Sigmoid colon (tissue), 6 donors: ENCODE measurements at regions not wholly inside any gene's neighbourhood (a gene's known extent, or its start where the extent isn't known, plus 50 kb on each side); places are given as distances from the start of the nearest gene placed in this dataset.

ENCODE experiments used
- DNase-seq: peaks from one replicate; pipeline ENCODE4 v3.0.0-alpha.2; 2019
- H3K27ac ChIP-seq, 4 donors: fragments of 200-600 bp; sonication (generic); one replicate each; pipeline ENCODE4 v1.5.1; 2016 to 2019; ENCODE audit warnings: mild to moderate bottlenecking in 1 of 4
- H3K27me3 ChIP-seq, 3 donors: fragments of 200-600 bp; sonication (generic); one replicate each; pipeline ENCODE4 v1.5.1; 2019; ENCODE audit warnings: mild to moderate bottlenecking in 1 of 3
- H3K36me3 ChIP-seq, 4 donors: fragments of 200-600 bp; sonication (generic); one replicate each; pipeline ENCODE4 v1.5.1; 2016 to 2019
- H3K4me1 ChIP-seq, 4 donors: fragments of 200-600 bp; sonication (generic); one replicate each; pipeline ENCODE4 v1.5.1; 2017 to 2019
- H3K4me3 ChIP-seq, 4 donors: fragments of 200-600 bp; sonication (generic); one replicate each; pipeline ENCODE4 v1.5.1; 2017 to 2019; ENCODE audit warnings: mild to moderate bottlenecking in 2 of 4, moderate library complexity in 1 of 4
- H3K9me3 ChIP-seq, 4 donors: fragments of 200-600 bp in 3 of 4; sonication (generic) in 3 of 4; one replicate each; pipeline versions ENCODE4 v1.5.1 to v1.6.1; 2013 to 2019
- EP300 ChIP-seq, 4 donors: sonication (generic); formaldehyde crosslinking; IDR thresholded peaks; one replicate each; pipeline ENCODE4 v1.6.1; 2017; ENCODE audit warnings: antibody characterized with exemption in 4 of 4
- POLR2A ChIP-seq, 2 donors: fragments of 450-650 bp; IDR thresholded peaks; one replicate each; pipeline ENCODE4 v1.6.1; 2016; ENCODE audit warnings: antibody characterized with exemption in 2 of 2, mild to moderate bottlenecking in 2 of 2, moderate library complexity in 2 of 2
- POLR2AphosphoS5 ChIP-seq, 4 donors: sonication (generic); formaldehyde crosslinking; IDR thresholded peaks; one replicate each; pipeline ENCODE4 v1.6.1; 2017; ENCODE audit warnings: antibody characterized with exemption in 4 of 4
- WGBS, 2 donors: extraction: QIAGEN DNeasy Blood & Tissue Kit; methylation state at CpG; one replicate each; pipeline ENCODE4 v1.1.7; 2013; 5-methylcytosine and 5-hydroxymethylcytosine counted together
- intact Hi-C: fragments of 100-400 bp; cut with DNase I; formaldehyde crosslinking; loops from one replicate; pipeline ENCODE4 v1.15.1; 2023
- TF ChIP-seq, protein P1 (sequence below), 4 experiments: fragments of 450-650 bp in 3 of 4; fragments of 200-600 bp in 1 of 4; IDR thresholded peaks; one replicate each; pipeline ENCODE4 v1.5.1; 2016 to 2019; ENCODE audit warnings: antibody characterized with exemption in 4 of 4, mild to moderate bottlenecking in 3 of 4, moderate library complexity in 2 of 4
- donor health status: healthy with polysubstance abuse.
- donor health status: healthy.

DNA sequence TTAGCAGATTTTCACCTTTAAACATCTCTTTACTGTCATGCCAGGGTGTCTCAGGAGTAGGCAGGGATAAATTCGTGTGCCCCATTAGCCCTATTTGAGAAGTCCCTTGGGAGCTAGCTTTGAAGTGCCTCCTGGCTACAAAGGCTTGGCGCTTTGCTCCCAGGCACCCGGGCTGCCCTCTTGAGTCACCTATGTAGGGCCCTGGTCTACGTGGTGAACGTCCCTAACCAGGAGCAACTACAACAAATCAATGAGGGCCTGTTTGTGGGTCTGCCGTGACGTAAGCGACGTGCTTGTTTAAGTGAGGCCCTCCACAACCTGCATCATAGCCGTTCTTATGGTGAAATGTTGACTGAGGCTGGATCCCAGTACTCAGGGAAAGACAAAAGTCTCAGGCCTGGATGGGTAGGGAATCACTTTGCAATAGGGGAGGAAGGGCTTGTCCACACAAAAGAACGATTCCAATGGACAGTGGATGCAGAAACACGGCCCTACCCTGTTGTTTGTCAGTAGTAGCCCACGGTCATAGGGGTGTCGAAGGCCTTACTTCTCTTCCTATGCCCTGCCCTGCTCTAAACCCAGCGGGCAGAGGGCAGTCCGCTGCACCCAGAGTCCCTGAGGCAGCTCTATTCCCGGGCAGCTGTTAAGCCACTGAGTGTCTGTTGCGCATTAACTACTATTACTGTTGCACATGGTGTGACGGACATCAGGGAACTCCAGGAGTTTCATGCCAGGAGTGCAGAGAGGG, 93.9 kb downstream of the INHBB start:
- H3K27me3 ChIP-seq = peaks cover 10 to 45% (median 18%) of the 10 kb centered on the region in 3 donors
- peaks cover 0 to 17% (median 13%) of the 10 kb centered on the region in 4 donors for H3K4me1 ChIP-seq
- intact Hi-C loops = no loop called here
- no peaks in the 10 kb centered on the region for H3K36me3 ChIP-seq
- H3K9me3 ChIP-seq = no peaks in the 10 kb centered on the region
- no peak for TF ChIP-seq POLR2AphosphoS5 (IDR thresholded peaks at IDR 0.05)
- TF ChIP-seq POLR2A (IDR thresholded peaks at IDR 0.05) = no peak
- WGBS, 2 donors = 80 to 87% methylated on average over 19 of the region's 19 CpGs
- H3K4me3 ChIP-seq = no peak overlapping the region
- no peak overlapping the region for H3K27ac ChIP-seq
- no peak for DNase-seq

GRCh38 chr2:120440521-120441350, 94.8 kb downstream of the INHBB start:
- Histone ChIP-seq H3K27ac (no peak overlapping the region), H3K27me3 (peaks cover 10 to 45% (median 18%) of the 10 kb centered on the region in 3 donors), H3K4me3 (no peak overlapping the region), H3K9me3 (no peaks in the 10 kb centered on the region), H3K36me3 (no peaks in the 10 kb centered on the region), H3K4me1 (peaks cover 0 to 17% (median 13%) of the 10 kb centered on the region in 4 donors)
- peak; percentile 40 for DNase-seq
- WGBS, 2 donors = 77 to 89% methylated on average over 17 of the region's 17 CpGs
- intact Hi-C loops = no loop called here
- no peak for TF ChIP-seq EP300 (IDR thresholded peaks at IDR 0.05)
- TF ChIP-seq POLR2A (IDR thresholded peaks at IDR 0.05) = no peak
- TF ChIP-seq POLR2AphosphoS5 (IDR thresholded peaks at IDR 0.05) = no peak
- TF ChIP-seq, protein P1, sequence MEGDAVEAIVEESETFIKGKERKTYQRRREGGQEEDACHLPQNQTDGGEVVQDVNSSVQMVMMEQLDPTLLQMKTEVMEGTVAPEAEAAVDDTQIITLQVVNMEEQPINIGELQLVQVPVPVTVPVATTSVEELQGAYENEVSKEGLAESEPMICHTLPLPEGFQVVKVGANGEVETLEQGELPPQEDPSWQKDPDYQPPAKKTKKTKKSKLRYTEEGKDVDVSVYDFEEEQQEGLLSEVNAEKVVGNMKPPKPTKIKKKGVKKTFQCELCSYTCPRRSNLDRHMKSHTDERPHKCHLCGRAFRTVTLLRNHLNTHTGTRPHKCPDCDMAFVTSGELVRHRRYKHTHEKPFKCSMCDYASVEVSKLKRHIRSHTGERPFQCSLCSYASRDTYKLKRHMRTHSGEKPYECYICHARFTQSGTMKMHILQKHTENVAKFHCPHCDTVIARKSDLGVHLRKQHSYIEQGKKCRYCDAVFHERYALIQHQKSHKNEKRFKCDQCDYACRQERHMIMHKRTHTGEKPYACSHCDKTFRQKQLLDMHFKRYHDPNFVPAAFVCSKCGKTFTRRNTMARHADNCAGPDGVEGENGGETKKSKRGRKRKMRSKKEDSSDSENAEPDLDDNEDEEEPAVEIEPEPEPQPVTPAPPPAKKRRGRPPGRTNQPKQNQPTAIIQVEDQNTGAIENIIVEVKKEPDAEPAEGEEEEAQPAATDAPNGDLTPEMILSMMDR (IDR thresholded peaks at IDR 0.05) = no peak

GRCh38 chr2:120441351-120441700, 95.4 kb downstream of the INHBB start:
- TF ChIP-seq EP300 (IDR thresholded peaks at IDR 0.05) = no peak
- TF ChIP-seq POLR2A (IDR thresholded peaks at IDR 0.05) = no peak
- TF ChIP-seq, protein P1 (IDR thresholded peaks at IDR 0.05) = no peak
- TF ChIP-seq POLR2AphosphoS5 (IDR thresholded peaks at IDR 0.05) = no peak
- 51 to 59% methylated on average over 9 of the region's 9 CpGs for WGBS, 2 donors
- Histone ChIP-seq H3K4me1 (peaks cover 0 to 17% (median 13%) of the 10 kb centered on the region in 4 donors), H3K36me3 (no peaks in the 10 kb centered on the region), H3K27me3 (peaks cover 10 to 45% (median 18%) of the 10 kb centered on the region in 3 donors), H3K27ac (no peak overlapping the region), H3K4me3 (no peak overlapping the region), H3K9me3 (no peaks in the 10 kb centered on the region)
- DNase-seq = no peak
- intact Hi-C loops = no loop called here

DNA sequence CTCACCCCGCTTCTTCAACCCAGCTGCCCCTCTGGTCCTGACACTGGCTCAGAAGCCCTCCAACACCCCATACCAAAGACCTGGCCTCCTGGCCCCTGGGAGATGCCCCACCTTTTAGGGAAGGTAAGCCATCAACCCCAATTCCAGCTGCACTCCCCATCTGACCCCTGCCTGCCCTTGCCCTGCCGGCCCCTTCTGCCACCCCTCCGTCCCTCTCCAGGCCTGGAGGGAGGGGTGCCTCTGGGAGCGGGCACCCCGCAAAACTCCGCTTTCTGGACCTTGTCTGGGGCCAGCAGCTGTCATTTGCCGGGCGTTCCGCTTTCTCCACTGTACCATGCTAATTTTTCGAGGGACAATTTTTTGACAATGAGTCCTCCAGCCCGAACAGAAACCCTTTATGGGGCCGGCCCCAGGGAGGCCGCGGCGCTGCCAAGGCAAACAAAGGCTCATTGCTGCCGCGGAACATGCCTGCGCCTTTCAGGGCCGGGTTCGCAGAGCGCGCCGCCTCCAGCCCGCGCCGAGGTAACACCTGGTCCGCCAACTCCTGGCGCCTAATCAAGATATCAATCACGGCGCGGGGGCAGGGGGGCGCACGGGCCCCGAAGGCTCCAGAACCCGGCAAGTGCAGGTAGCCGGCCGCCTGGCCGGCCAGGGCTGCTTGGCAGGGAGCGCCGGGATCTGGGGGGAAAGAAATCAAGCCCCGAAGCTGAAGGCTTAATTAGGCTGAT, 96.0 kb downstream of the INHBB start:
- intact Hi-C loops = no loop called here
- H3K27me3 ChIP-seq = peaks cover 10 to 45% (median 18%) of the 10 kb centered on the region in 3 donors
- TF ChIP-seq, protein P1 (IDR thresholded peaks at IDR 0.05) = no peak
- no peak for TF ChIP-seq POLR2A (IDR thresholded peaks at IDR 0.05)
- no peak for TF ChIP-seq EP300 (IDR thresholded peaks at IDR 0.05)
- TF ChIP-seq POLR2AphosphoS5 (IDR thresholded peaks at IDR 0.05) = no peak
- peak overlapping the region in 3 of 4 donors; percentile 14 to 36 (median 29) for H3K4me3 ChIP-seq
- WGBS, 2 donors = 4 to 6% methylated on average over 41 of the region's 41 CpGs
- H3K36me3 ChIP-seq = no peaks in the 10 kb centered on the region
- H3K4me1 ChIP-seq = peaks cover 0 to 17% (median 13%) of the 10 kb centered on the region in 4 donors
- H3K27ac ChIP-seq = no peak overlapping the region
- H3K9me3 ChIP-seq = no peaks in the 10 kb centered on the region
- DNase-seq = peak; percentile 53
